Endometrium (tissue), 2 donors: ENCODE measurements at regions not wholly inside any gene's neighbourhood (a gene's known extent, or its start where the extent isn't known, plus 50 kb on each side); places are given as distances from the start of the nearest gene placed in this dataset.
A peak's percentile ranks its signal among the peaks of the same experiment; 100 is the strongest.
"Not testable (repeated sequence)": the region's sequence is repeated elsewhere in the genome, so short reads cannot be mapped to it uniquely, and the experiment has no call there.

Experiments used
- FAIRE-seq: peaks from 2 replicates; lab custom pipeline; 2012; peaks lifted over from hg19 to GRCh38; lab: Jason Lieb, UNC
- donor health status: control.
- donor health status: control.

- no peak for FAIRE-seq
Measured at GRCh38 chr20:55685425-55685824, 319.9 kb downstream of the CBLN4 start.

GRCh38 chr20:55684578-55684977, 320.7 kb downstream of the CBLN4 start:
- FAIRE-seq = no peak

- no peak for FAIRE-seq
Measured at GRCh38 chr20:55678970-55679667, 326.2 kb downstream of the CBLN4 start.

DNA sequence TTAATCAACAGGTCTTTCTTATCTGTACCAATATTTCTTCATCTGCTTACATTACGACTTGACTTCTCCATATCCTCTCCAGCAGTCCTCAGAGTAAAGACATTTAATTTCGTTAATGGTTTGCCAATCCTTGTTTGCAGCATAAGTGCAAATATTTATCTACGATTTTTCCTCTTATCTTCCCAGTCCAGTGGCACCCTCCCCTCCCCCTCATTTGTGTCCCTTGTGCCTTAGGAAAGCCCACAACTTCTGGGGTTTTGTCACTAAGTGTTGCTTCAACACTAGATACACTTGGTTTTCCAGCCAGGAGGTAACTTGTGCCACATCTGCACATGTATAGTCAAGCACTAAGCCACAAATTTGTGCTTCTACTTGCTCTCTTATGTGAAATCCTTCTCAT, 327.2 kb downstream of the CBLN4 start:
- no peak for FAIRE-seq

GRCh38 chr20:55677011-55677410, 328.3 kb downstream of the CBLN4 start:
- no peak for FAIRE-seq

- FAIRE-seq = no peak
Measured at GRCh38 chr20:55676097-55676496, 329.2 kb downstream of the CBLN4 start.

- FAIRE-seq = peak; percentile 91
Measured at GRCh38 chr20:55668631-55669030, 336.7 kb downstream of the CBLN4 start.

GRCh38 chr20:55667955-55668354, 337.4 kb downstream of the CBLN4 start:
- FAIRE-seq = no peak

DNA sequence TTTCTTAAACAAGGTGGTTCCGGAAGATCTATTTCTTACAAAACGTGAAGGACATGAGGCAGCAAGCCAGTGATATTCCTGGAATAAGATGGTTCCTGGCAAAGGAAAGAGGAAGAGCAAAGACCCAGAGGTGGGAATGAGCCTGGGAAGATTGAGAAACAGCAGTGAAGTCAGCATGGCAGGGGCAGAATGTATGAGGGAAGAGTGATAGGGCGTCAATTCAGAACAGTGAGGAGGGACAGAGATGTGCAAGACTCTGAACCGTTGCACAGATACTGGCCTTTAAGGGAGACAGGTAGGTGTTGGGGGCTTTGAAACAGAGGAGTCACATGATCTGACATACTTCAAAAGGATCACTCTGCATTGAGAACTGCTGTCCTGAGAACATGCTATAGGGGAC, 338.3 kb downstream of the CBLN4 start:
- FAIRE-seq = no peak

DNA sequence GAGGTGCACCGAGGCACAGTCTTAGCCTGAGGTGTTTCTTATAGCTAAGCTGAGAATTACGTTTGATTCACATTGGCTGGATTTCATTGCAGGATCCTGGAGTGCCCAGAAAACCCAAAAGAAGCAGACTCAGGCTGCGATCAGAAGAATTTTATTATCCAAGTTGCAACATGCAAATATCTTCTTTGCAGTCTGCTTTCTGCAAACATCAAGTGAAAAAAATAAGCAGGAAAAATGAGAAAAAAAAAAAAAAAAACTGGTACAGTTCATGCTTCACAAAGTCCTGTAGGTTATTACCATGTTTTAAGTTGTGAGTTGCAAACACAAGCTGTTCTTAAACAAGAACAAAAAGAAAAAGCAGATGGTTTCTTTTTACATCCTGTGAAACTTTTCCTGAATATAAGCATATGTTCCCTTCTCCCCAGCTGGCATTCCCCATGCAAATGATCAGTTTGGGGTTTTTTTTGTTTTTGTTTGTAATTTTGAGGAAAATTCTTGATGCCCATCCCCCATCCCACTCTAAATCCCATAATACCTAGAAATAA, 349.0 kb downstream of the CBLN4 start:
- FAIRE-seq = peak; percentile 67

DNA sequence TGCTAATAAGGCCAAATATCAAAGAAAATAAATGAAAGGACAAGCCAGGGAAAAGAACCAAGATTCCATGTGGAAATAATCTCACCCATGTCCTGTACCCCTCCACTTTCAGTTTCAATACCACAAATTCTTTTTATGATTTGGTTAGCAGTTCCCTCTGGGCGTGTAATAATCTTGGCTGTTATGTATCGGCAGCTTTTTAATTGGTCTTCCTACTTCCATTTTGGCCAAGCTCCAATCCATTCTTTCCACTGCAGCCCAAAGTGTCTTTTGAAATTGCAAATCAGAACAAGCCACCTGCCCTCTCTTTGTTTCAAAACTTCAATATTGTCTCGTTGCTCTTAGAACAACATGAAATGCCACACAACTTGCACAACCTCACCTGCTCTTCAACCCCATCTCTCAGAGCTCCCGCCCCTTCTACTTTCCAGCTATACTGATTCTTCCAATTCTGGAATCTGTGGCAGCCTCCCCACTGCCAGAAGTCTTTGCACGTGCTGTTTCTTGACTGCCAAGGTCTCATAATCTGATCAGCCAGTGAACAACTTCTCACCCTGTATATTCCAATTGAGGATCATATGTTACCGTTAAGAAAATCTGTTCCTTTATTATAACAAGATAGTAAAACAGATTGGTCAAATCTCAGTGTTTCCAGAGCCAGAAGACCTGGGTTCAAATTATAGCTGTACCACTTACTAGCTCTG, 354.5 kb downstream of the CBLN4 start:
- FAIRE-seq = no peak

DNA sequence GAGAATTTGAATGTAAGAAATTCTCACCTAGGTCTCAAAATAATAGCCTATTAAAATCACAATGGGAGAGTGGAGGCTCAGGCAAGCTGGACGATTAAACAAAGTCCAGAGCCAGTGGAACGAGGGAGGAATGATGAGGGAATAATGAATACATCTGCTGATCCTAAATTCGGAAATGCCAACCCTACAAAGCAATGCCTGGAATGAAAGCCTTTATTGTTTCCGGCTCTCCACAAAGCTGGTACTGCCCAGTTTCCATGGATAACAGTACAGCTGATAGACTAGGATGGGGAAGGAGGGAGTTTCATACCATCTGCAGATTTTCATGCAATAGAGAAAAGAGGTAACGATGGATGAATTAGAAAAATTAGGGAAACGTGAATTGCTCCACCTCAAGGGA, 356.1 kb downstream of the CBLN4 start:
- no peak for FAIRE-seq

GRCh38 chr20:55646851-55647250, 358.5 kb downstream of the CBLN4 start:
- no peak for FAIRE-seq

DNA sequence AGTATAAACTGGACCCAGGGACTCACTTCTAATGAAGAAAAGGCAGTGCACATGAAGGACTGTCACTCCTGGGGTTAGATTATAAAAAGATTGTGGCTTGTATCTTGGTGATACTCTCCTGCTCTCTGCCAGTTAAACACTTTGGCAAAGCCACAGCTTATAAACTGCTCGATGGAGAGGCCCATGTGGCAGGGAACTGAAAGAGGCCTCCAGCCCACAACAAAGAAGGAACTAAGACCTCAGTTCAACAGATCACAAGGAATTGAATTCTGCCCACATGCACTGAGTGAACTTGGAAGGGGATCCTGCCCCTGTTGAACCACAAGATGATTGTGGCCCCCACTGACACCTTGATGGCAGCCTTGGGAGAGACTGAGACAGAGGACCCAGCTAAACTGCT, 363.8 kb downstream of the CBLN4 start:
- no peak for FAIRE-seq

GRCh38 chr20:55635870-55636269, 369.4 kb downstream of the CBLN4 start:
- no peak for FAIRE-seq

DNA sequence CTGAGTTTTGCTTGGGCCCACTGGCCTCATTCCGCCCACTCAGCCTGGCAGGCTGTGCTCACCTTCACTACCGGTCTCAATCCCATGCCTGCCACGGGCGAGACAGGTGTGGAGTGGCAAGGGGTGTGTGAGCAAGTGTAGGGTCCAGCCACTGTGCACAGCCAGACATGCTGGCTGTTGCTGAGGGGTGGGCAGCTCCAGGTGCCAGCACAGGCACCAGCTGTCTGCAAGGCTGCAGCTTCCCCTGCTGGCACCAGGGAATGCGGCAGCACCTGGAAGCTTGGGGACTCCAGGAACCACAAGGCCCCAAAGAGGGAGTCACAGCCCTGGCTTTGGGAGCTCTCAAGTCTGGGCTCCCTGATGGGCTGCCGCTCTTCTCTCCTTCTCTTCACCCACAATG, 372.7 kb downstream of the CBLN4 start:
- no peak for FAIRE-seq

- not testable (repeated sequence) for FAIRE-seq
Measured at GRCh38 chr20:55629143-55629542, 376.2 kb downstream of the CBLN4 start.

- FAIRE-seq = no peak
Measured at GRCh38 chr20:55626716-55627115, 378.6 kb downstream of the CBLN4 start.

- no peak for FAIRE-seq
Measured at GRCh38 chr20:55616367-55616766, 389.0 kb downstream of the CBLN4 start.

- no peak for FAIRE-seq
Measured at GRCh38 chr20:55615818-55616217, 389.5 kb downstream of the CBLN4 start.

GRCh38 chr20:55614220-55614757, 391.0 kb downstream of the CBLN4 start:
- FAIRE-seq = no peak

- no peak for FAIRE-seq
Measured at GRCh38 chr20:55610756-55611155, 394.6 kb downstream of the CBLN4 start.

- no peak for FAIRE-seq
Measured at GRCh38 chr20:55605594-55605993, 399.7 kb downstream of the CBLN4 start.
